Prostate gland (tissue), 2 donors: ENCODE measurements at regions not wholly inside any gene's neighbourhood (a gene's known extent, or its start where the extent isn't known, plus 50 kb on each side); places are given as distances from the start of the nearest gene placed in this dataset.
A peak's percentile ranks its signal among the peaks of the same experiment; 100 is the strongest.

ENCODE experiments used
- DNase-seq: peaks from one replicate; pipeline ENCODE4 v3.0.0-alpha.2; 2019; ENCODE audit warnings: low spot score
- H3K27ac ChIP-seq, 2 donors: fragments of 200-600 bp; sonication (generic); 2 replicates each; pipeline ENCODE4 v1.5.1; 2017 to 2019
- H3K27me3 ChIP-seq: fragments of 200-600 bp; sonication (generic); replicated peaks from 2 replicates; pipeline ENCODE4 v1.5.1; 2019; ENCODE audit not compliant: insufficient read depth
- H3K36me3 ChIP-seq, 2 donors: fragments of 200-600 bp; sonication (generic); 1 replicate in 1 of 2; 2 replicates in 1 of 2; pipeline versions ENCODE4 v1.5.1 to v1.8.1; 2017 to 2019
- H3K4me1 ChIP-seq: fragments of 200-600 bp; sonication (generic); replicated peaks from 2 replicates; pipeline ENCODE4 v1.5.1; 2019
- H3K4me3 ChIP-seq, 2 donors: fragments of 200-600 bp; sonication (generic); 2 replicates each; pipeline ENCODE4 v1.5.1; 2017 to 2019
- H3K9me3 ChIP-seq: fragments of 200-600 bp; sonication (generic); 2 replicates; pipeline ENCODE4 v1.5.1; 2017
- POLR2A ChIP-seq: fragments of 450-650 bp; IDR thresholded peaks from one replicate; pipeline ENCODE4 v1.6.1; 2016; ENCODE audit warnings: antibody characterized with exemption, mild to moderate bottlenecking
- POLR2AphosphoS5 ChIP-seq: sonication (generic); formaldehyde crosslinking; IDR thresholded peaks from one replicate; pipeline ENCODE4 v1.6.1; 2017; ENCODE audit warnings: antibody characterized with exemption
- WGBS: methylation state at CpG from one replicate; pipeline ENCODE4 v1.1.5; 2018; 5-methylcytosine and 5-hydroxymethylcytosine counted together
- intact Hi-C: fragments of 100-400 bp; cut with DNase I; formaldehyde crosslinking; loops from one replicate; pipeline ENCODE4 v1.14.2; 2022
- TF ChIP-seq, protein P1 (sequence below), 4 experiments: fragments of 200-600 bp in 2 of 4; fragments of 450-650 bp in 2 of 4; sonication (generic) in 2 of 4; IDR thresholded peaks; 1 replicate in 3 of 4; 2 replicates in 1 of 4; pipeline ENCODE4 v1.5.1; 2016 to 2019; ENCODE audit warnings: antibody characterized with exemption in 4 of 4, mild to moderate bottlenecking in 2 of 4, moderate library complexity in 2 of 4

DNA sequence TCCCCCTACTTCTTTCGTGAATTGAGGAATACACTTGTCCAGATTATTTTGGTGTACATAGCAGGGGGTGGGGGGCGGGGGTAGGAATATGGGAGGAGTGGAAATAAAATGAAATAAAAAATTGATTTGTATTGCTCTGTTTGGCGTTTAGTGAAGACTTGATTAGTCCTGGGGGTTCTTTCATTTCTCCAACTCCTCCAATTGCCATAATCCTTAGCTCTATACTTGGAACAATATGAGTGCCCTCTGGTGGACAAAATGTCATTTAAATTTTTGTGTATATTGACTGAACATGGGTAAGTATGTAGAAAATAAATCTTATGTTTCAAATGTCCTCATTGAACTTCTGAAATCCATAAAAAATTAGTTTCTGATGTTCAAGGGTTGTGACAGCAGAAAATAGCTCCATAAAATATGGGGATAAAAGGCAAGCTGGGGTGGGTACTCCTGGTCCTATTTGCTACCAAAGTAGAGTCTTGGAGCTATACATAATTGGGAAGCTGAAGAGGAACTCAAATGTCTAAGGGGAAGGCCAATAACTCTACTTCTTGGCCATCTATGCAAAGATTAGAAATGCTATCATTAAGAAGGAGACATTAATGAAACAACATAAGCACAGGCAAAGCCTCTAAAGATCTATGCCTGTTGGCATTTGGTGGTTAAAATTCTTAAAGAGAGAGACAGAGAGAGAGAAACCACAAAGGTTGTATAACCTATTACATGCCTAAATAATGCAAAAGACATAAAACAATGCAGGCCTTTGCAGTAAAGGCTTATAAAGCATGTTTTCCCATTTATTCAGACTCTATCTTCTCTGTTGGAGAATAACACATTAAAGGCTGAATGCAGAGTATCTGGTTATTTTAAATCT, 421.6 kb downstream of the METTL15 start:
- intact Hi-C loops, result no loop called here
- H3K4me1 ChIP-seq, result no peaks in the 10 kb centered on the region
- H3K27ac ChIP-seq, result no peak overlapping the region
- peak; percentile 12 for DNase-seq
- TF ChIP-seq POLR2AphosphoS5, result no peak
- no peak for TF ChIP-seq POLR2A
- TF ChIP-seq, protein P1, sequence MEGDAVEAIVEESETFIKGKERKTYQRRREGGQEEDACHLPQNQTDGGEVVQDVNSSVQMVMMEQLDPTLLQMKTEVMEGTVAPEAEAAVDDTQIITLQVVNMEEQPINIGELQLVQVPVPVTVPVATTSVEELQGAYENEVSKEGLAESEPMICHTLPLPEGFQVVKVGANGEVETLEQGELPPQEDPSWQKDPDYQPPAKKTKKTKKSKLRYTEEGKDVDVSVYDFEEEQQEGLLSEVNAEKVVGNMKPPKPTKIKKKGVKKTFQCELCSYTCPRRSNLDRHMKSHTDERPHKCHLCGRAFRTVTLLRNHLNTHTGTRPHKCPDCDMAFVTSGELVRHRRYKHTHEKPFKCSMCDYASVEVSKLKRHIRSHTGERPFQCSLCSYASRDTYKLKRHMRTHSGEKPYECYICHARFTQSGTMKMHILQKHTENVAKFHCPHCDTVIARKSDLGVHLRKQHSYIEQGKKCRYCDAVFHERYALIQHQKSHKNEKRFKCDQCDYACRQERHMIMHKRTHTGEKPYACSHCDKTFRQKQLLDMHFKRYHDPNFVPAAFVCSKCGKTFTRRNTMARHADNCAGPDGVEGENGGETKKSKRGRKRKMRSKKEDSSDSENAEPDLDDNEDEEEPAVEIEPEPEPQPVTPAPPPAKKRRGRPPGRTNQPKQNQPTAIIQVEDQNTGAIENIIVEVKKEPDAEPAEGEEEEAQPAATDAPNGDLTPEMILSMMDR (IDR thresholded peaks at IDR 0.05), result peak in 3 of 4 experiments; percentile 34 to 57 (median 50)
- WGBS, result 50% methylated on average over 3 of the region's 3 CpGs
- H3K27me3 ChIP-seq, result no peaks in the 10 kb centered on the region
- no peaks in the 10 kb centered on the region for H3K36me3 ChIP-seq
- no peak overlapping the region for H3K4me3 ChIP-seq
- H3K9me3 ChIP-seq, result no peaks in the 10 kb centered on the region

DNA sequence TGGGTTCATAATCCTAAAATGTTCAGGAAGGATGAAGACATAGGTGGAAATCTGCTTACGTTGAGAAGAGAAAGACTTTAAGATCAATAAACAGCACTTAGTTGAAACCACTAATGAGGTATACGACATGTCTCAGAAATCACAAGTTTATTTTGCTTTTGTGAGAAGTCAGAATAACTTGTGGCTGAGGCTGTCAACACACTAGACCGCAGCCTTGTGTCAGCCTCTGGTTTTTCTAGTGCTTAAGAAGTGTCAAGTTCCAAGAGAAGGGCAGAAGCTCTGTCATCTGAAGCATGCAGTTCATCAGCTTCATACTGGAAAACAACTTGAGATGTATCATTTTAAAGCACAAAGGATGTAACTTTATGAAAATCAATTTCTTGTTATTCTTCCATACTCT, 420.9 kb downstream of the METTL15 start:
- 81% methylated on average over 3 of the region's 3 CpGs for WGBS
- Histone ChIP-seq H3K9me3 (no peaks in the 10 kb centered on the region), H3K27ac (no peak overlapping the region), H3K27me3 (no peaks in the 10 kb centered on the region), H3K4me3 (no peak overlapping the region), H3K36me3 (no peaks in the 10 kb centered on the region), H3K4me1 (no peaks in the 10 kb centered on the region)
- intact Hi-C loops, result no loop called here
- DNase-seq, result no peak
- TF ChIP-seq POLR2AphosphoS5, result no peak
- TF ChIP-seq, protein P1 (IDR thresholded peaks at IDR 0.05), result no peak
- TF ChIP-seq POLR2A, result no peak

DNA sequence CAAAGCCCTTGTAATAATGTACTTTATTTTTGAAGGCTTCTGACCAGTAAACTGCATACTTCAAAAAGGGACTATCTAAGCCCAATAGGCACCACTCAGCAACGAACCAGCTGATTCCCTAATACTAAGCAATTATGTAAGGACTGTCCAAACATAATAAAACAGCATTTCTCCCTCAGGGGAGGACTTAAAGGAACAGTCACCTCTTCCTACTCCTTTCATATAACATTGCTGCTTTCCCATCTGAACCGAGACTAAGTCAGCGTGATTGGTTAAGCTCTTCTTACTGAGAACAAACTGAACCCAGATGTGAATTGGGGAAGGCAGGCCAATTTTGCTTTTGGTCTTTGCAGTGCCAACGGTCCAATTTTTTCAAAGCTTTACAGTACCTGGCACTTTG, 420.0 kb downstream of the METTL15 start:
- no peaks in the 10 kb centered on the region for H3K9me3 ChIP-seq
- H3K36me3 ChIP-seq, result no peaks in the 10 kb centered on the region
- TF ChIP-seq POLR2A (no peak), POLR2AphosphoS5 (no peak)
- TF ChIP-seq, protein P1 (IDR thresholded peaks at IDR 0.05), result no peak
- WGBS, result 49% methylated on average over 4 of the region's 4 CpGs
- intact Hi-C loops, result no loop called here
- no peak for DNase-seq
- H3K27ac ChIP-seq, result no peak overlapping the region
- no peaks in the 10 kb centered on the region for H3K27me3 ChIP-seq
- H3K4me3 ChIP-seq, result no peak overlapping the region
- no peaks in the 10 kb centered on the region for H3K4me1 ChIP-seq

DNA sequence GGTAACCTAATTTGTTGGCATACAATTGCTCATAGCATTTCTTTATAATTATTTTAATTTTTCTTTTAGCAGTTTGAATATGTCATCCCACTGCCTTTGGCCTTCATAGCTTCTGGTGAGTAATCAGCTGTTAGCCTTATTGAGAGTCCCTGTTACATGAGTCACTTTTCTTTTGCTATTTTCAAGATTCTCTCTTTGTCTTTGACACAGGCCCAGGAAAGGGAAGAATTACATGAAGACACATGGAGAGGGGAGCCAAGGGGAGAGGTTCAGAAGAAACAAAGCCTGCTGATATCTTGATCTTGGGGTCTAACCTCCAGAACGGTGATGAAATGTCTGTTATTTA, 418.2 kb downstream of the METTL15 start:
- intact Hi-C loops, result no loop called here
- 100% methylated on average over 1 of the region's 1 CpG for WGBS

More for the DNA sequence above, 418.2 kb downstream of the METTL15 start:
- Histone ChIP-seq H3K36me3 (no peaks in the 10 kb centered on the region), H3K9me3 (no peaks in the 10 kb centered on the region), H3K4me3 (no peak overlapping the region), H3K27me3 (no peaks in the 10 kb centered on the region), H3K27ac (no peak overlapping the region), H3K4me1 (no peaks in the 10 kb centered on the region)
- TF ChIP-seq POLR2A, result no peak
- TF ChIP-seq POLR2AphosphoS5, result no peak
- TF ChIP-seq, protein P1 (IDR thresholded peaks at IDR 0.05), result no peak
- no peak for DNase-seq
